CD14-positive monocyte (primary cell): ENCODE measurements at regions not wholly inside any gene's neighbourhood (a gene's known extent, or its start where the extent isn't known, plus 50 kb on each side); places are given as distances from the start of the nearest gene placed in this dataset.

Source experiments
- DNase-seq, 3 donors: peaks; one replicate each; pipeline ENCODE4 v3.0.0-alpha.2; 2011 to 2022
- H2AFZ ChIP-seq: 2 replicates; pipeline ENCODE4 v1.6.0; 2012; ENCODE audit warnings: mild to moderate bottlenecking, low read depth, low read length, inconsistent platforms; ENCODE audit not compliant: insufficient read depth, poor library complexity, severe bottlenecking
- H3K27ac ChIP-seq, 2 donors: 1 replicate in 1 of 2; 2 replicates in 1 of 2; pipeline ENCODE4 v1.5.1; 2012 to 2013; ENCODE audit warnings: low read length in 2 of 2, control low read depth in 1 of 2, inconsistent platforms in 1 of 2, low read depth in 1 of 2, mild to moderate bottlenecking in 1 of 2
- H3K27me3 ChIP-seq, 2 donors: one replicate each; pipeline versions ENCODE4 v1.6.0 to v1.6.1; 2011 to 2013; ENCODE audit warnings: low read length in 2 of 2; ENCODE audit not compliant: control insufficient read depth in 2 of 2, insufficient read depth in 2 of 2
- H3K36me3 ChIP-seq, 2 donors: replicated peaks in 1 of 2; 1 replicate in 1 of 2; 2 replicates in 1 of 2; pipeline versions ENCODE4 v1.5.1 to v1.6.1; 2012 to 2013; ENCODE audit warnings: low read length in 2 of 2, control low read depth in 1 of 2, inconsistent platforms in 1 of 2, mild to moderate bottlenecking in 1 of 2; ENCODE audit not compliant: insufficient read depth in 2 of 2, control insufficient read depth in 1 of 2
- H3K4me1 ChIP-seq, 2 donors: 1 replicate in 1 of 2; 2 replicates in 1 of 2; pipeline versions ENCODE4 v1.5.1 to v1.6.1; 2012 to 2013; ENCODE audit warnings: low read length in 2 of 2, control low read depth in 1 of 2, inconsistent platforms in 1 of 2, mild to moderate bottlenecking in 1 of 2, moderate library complexity in 1 of 2; ENCODE audit not compliant: insufficient read depth in 2 of 2, control insufficient read depth in 1 of 2
- H3K4me2 ChIP-seq: replicated peaks from 2 replicates; pipeline ENCODE3; 2012; ENCODE audit warnings: low read length, moderate library complexity, mild to moderate bottlenecking; ENCODE audit not compliant: poor library complexity, severe bottlenecking; ENCODE audit errors: extremely low read depth
- H3K4me3 ChIP-seq, 3 experiments: fragments of 200-600 bp in 1 of 3; sonication (generic) in 1 of 3; replicated peaks in 1 of 3; 1 replicate in 2 of 3; 2 replicates in 1 of 3; pipeline ENCODE4 v1.5.1; 2011 to 2013; ENCODE audit warnings: low read length in 3 of 3, mild to moderate bottlenecking in 3 of 3, control low read depth in 2 of 3, low read depth in 2 of 3, inconsistent platforms in 1 of 3, moderate library complexity in 1 of 3
- H3K79me2 ChIP-seq: 2 replicates; pipeline ENCODE4 v1.6.0; 2012; ENCODE audit warnings: mild to moderate bottlenecking, control low read depth, inconsistent platforms, low read length, moderate library complexity; ENCODE audit not compliant: insufficient read depth
- H3K9ac ChIP-seq: 2 replicates; pipeline ENCODE4 v1.6.0; 2017; ENCODE audit warnings: low read length, mild to moderate bottlenecking; ENCODE audit not compliant: insufficient read depth, poor library complexity, severe bottlenecking
- H3K9me3 ChIP-seq, 2 donors: replicated peaks in 1 of 2; 1 replicate in 1 of 2; 2 replicates in 1 of 2; pipeline versions ENCODE4 v1.5.1 to v1.6.1; 2012 to 2013; ENCODE audit warnings: low read length in 2 of 2, control low read depth in 1 of 2; ENCODE audit not compliant: control insufficient read depth in 1 of 2, insufficient read depth in 1 of 2
- H4K20me1 ChIP-seq: 2 replicates; pipeline ENCODE4 v1.6.0; 2012; ENCODE audit warnings: mild to moderate bottlenecking, low read length, control low read depth, moderate library complexity; ENCODE audit not compliant: insufficient read depth
- H3K27ac Mint-ChIP-seq, 7 donors: one replicate each; pipeline ENCODE4 v1.8.0; 2020; ENCODE audit warnings: mild to moderate bottlenecking in 7 of 7, mixed read lengths in 7 of 7, moderate library complexity in 6 of 7, inconsistent platforms in 2 of 7
- H3K27me3 Mint-ChIP-seq, 3 donors: one replicate each; pipeline ENCODE4 v1.8.0; 2021 to 2022; ENCODE audit warnings: low read depth in 3 of 3, mild to moderate bottlenecking in 3 of 3, mixed read lengths in 3 of 3, moderate library complexity in 3 of 3, inconsistent platforms in 1 of 3
- H3K36me3 Mint-ChIP-seq, 2 donors: one replicate each; pipeline ENCODE4 v1.8.0; 2020; ENCODE audit warnings: mixed read lengths in 2 of 2, inconsistent platforms in 1 of 2, mild to moderate bottlenecking in 1 of 2
- H3K4me1 Mint-ChIP-seq: one replicate; pipeline ENCODE4 v1.8.0; 2020; ENCODE audit warnings: mild to moderate bottlenecking, mixed read lengths
- H3K4me3 Mint-ChIP-seq, 2 donors: one replicate each; pipeline ENCODE4 v1.8.0; 2020; ENCODE audit warnings: mild to moderate bottlenecking in 2 of 2, mixed read lengths in 2 of 2, moderate library complexity in 1 of 2
- H3K9me3 Mint-ChIP-seq, 7 donors: one replicate each; pipeline ENCODE4 v1.8.0; 2020 to 2022; ENCODE audit warnings: mixed read lengths in 7 of 7, mild to moderate bottlenecking in 6 of 7, moderate library complexity in 6 of 7, inconsistent platforms in 2 of 7
- WGBS: methylation state at CpG from one replicate; pipeline ENCODE4 v1.1.5; 2013; ENCODE audit warnings: missing lambda C conversion rate; ENCODE audit not compliant: insufficient coverage; 5-methylcytosine and 5-hydroxymethylcytosine counted together
- intact Hi-C, 2 donors: fragments of 100-400 bp; cut with micrococcal nuclease; formaldehyde crosslinking; loops; one replicate each; pipeline versions ENCODE4 v1.15.0 to v1.15.1; 2023
- TF ChIP-seq, protein P1 (sequence below): fragments of 200-600 bp; IDR thresholded peaks from one replicate; pipeline ENCODE4 v1.8.0; 2022; ENCODE audit warnings: antibody characterized with exemption, mild to moderate bottlenecking

DNA sequence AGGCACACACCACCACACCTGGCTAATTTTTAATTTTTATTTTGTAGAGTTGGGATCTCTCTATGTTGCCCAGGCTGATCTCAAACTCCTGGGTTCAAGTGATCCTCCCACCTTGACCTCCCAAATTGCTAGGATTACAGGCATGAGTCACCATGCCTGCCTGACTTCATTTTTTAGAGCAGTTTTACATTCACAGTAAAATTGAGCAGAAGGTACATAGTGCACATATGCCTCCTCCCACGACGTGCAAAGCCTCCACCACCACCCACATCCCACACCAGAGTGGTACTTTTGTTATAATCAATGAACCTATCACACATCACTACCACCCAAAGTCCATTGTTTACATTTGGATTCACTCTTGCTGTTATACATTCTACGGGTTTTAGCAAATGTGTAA, 62.5 kb upstream of the PLEKHG3 start:
- TF ChIP-seq, protein P1, sequence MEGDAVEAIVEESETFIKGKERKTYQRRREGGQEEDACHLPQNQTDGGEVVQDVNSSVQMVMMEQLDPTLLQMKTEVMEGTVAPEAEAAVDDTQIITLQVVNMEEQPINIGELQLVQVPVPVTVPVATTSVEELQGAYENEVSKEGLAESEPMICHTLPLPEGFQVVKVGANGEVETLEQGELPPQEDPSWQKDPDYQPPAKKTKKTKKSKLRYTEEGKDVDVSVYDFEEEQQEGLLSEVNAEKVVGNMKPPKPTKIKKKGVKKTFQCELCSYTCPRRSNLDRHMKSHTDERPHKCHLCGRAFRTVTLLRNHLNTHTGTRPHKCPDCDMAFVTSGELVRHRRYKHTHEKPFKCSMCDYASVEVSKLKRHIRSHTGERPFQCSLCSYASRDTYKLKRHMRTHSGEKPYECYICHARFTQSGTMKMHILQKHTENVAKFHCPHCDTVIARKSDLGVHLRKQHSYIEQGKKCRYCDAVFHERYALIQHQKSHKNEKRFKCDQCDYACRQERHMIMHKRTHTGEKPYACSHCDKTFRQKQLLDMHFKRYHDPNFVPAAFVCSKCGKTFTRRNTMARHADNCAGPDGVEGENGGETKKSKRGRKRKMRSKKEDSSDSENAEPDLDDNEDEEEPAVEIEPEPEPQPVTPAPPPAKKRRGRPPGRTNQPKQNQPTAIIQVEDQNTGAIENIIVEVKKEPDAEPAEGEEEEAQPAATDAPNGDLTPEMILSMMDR = no peak
- Histone ChIP-seq H3K27ac (no peak overlapping the region), H3K9ac (no peak overlapping the region), H3K4me3 (no peak overlapping the region), H3K4me2 (no peak overlapping the region), H3K27me3 (no peaks in the 10 kb centered on the region), H3K4me1 (no peaks in the 10 kb centered on the region), H3K79me2 (no peaks in the 10 kb centered on the region), H3K9me3 (no peaks in the 10 kb centered on the region), H4K20me1 (no peaks in the 10 kb centered on the region), H2AFZ (no peak overlapping the region), H3K36me3 (no peaks in the 10 kb centered on the region)
- no peak overlapping the region for H3K27ac Mint-ChIP-seq
- peaks cover 3 to 9% (median 4%) of the 10 kb centered on the region in 3 donors for H3K27me3 Mint-ChIP-seq
- peaks cover 1% of the 10 kb centered on the region for H3K4me1 Mint-ChIP-seq
- no peak for DNase-seq
- H3K9me3 Mint-ChIP-seq = peaks cover 0 to 3% (median 0%) of the 10 kb centered on the region in 7 donors
- intact Hi-C loops = no loop called here
- H3K36me3 Mint-ChIP-seq = no peaks in the 10 kb centered on the region
- WGBS = 100% methylated on average over 2 of the region's 3 CpGs
- H3K4me3 Mint-ChIP-seq = no peak overlapping the region

DNA sequence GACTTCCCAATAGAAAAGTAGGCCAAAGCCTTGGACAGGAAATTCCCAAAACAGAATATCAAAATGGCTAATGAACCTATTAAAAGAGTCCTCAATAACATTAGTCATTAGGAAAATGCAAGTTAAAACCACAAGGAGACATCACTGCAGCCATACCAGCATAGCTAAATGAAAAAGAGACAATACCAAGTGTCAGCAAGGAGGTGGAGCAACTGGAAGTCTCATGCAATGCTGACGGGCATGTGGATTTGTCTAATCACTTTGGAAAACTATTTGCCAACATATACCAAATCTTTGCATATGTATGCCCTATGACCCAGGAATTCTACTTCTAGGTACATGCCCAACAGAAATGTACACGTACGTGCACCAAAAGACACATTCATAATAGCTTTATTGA, 60.5 kb upstream of the PLEKHG3 start:
- 100% methylated on average over 1 of the region's 3 CpGs for WGBS
- peaks cover 0 to 3% (median 2%) of the 10 kb centered on the region in 7 donors for H3K9me3 Mint-ChIP-seq
- no peak overlapping the region for H3K27ac Mint-ChIP-seq

More for the DNA sequence above, 60.5 kb upstream of the PLEKHG3 start:
- Mint-ChIP-seq H3K4me1 (no peaks in the 10 kb centered on the region), H3K4me3 (no peak overlapping the region), H3K27me3 (peaks cover 2 to 10% (median 7%) of the 10 kb centered on the region in 3 donors), H3K36me3 (no peaks in the 10 kb centered on the region)
- intact Hi-C loops = no loop called here
- H3K27ac ChIP-seq = no peak overlapping the region
- no peaks in the 10 kb centered on the region for H3K9me3 ChIP-seq
- TF ChIP-seq, protein P1 = no peak
- H3K4me2 ChIP-seq = no peak overlapping the region
- no peaks in the 10 kb centered on the region for H3K79me2 ChIP-seq
- no peak overlapping the region for H2AFZ ChIP-seq
- H3K4me1 ChIP-seq = no peaks in the 10 kb centered on the region
- no peak overlapping the region for H3K9ac ChIP-seq
- no peaks in the 10 kb centered on the region for H3K36me3 ChIP-seq
- H3K4me3 ChIP-seq = no peak overlapping the region
- no peaks in the 10 kb centered on the region for H3K27me3 ChIP-seq
- no peak for DNase-seq
- no peaks in the 10 kb centered on the region for H4K20me1 ChIP-seq
